ENCODE measurements at regions not wholly inside any gene's neighbourhood (a gene's known extent, or its start where the extent isn't known, plus 50 kb on each side); places are given as distances from the start of the nearest gene placed in this dataset.
A peak's percentile ranks its signal among the peaks of the same experiment; 100 is the strongest.
"Not testable (repeated sequence)": the region's sequence is repeated elsewhere in the genome, so short reads cannot be mapped to it uniquely, and the experiment has no call there.

DNA sequence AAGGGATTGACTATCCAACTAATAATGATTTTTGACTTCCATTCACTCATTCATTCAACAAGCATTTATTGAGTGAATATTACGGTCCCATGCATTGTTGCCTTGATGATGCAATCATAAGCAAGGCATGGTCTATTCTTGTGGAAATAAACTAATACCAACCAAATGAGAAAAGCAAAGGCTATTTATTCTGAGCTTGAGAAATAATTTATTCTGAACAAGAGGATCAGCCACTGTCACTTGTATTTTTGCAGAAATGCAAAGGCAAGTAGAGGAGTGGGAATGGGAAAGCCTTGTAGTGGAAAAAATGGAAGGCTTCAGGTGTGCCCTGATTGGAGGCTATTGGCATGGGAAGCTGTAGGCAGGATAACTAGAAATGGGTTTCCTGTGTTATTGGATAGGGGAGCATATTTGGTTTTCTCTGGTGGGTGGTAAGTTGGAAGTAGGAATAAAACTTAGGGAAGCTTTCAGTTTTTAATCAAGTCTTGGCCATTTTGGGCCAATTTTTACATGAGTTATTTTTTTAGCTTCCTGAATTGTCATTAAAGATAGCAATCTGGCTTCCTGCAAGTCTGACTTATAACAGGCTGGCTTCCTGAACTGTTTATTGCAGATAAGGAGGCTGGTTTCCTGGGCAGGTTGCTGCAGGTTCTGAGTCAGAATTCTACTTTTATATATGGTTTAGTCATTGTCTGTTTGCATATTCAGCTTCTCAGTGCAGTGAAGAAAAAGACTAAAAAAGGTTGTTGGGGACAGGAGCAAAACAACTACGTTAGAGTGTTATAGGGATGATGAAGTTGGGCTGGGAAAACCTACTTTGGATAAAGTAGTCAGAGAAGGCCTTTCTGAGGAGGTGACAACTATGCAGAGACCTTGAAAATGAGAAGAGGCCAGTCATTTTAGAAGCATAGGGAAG is 106.7 kb downstream of the APIP start:
- TF ChIP-seq, protein P1, sequence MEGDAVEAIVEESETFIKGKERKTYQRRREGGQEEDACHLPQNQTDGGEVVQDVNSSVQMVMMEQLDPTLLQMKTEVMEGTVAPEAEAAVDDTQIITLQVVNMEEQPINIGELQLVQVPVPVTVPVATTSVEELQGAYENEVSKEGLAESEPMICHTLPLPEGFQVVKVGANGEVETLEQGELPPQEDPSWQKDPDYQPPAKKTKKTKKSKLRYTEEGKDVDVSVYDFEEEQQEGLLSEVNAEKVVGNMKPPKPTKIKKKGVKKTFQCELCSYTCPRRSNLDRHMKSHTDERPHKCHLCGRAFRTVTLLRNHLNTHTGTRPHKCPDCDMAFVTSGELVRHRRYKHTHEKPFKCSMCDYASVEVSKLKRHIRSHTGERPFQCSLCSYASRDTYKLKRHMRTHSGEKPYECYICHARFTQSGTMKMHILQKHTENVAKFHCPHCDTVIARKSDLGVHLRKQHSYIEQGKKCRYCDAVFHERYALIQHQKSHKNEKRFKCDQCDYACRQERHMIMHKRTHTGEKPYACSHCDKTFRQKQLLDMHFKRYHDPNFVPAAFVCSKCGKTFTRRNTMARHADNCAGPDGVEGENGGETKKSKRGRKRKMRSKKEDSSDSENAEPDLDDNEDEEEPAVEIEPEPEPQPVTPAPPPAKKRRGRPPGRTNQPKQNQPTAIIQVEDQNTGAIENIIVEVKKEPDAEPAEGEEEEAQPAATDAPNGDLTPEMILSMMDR (IDR thresholded peaks at IDR 0.05; ENCODE audit: poor library complexity, severe bottlenecking) = no peak
- no peak for DNase-seq (ENCODE audit: low spot score)
- H3K4me1 ChIP-seq (ENCODE audit: insufficient read depth, poor library complexity, severe bottlenecking) = peaks cover 13% of the 10 kb centered on the region
- H3K27ac ChIP-seq (ENCODE audit: poor library complexity, severe bottlenecking) = peak overlapping the region; percentile 67
- no peak overlapping the region for H3K4me3 ChIP-seq (ENCODE audit: severe bottlenecking)
- no peaks in the 10 kb centered on the region for H3K27me3 ChIP-seq (ENCODE audit: insufficient read depth, poor library complexity, severe bottlenecking)
- H3K36me3 ChIP-seq (ENCODE audit: low read depth) = no peaks in the 10 kb centered on the region
- ATAC-seq (ENCODE audit: low read depth) = peak; percentile 97
- peaks cover 6% of the 10 kb centered on the region for H3K9me3 ChIP-seq (ENCODE audit: severe bottlenecking)

DNA sequence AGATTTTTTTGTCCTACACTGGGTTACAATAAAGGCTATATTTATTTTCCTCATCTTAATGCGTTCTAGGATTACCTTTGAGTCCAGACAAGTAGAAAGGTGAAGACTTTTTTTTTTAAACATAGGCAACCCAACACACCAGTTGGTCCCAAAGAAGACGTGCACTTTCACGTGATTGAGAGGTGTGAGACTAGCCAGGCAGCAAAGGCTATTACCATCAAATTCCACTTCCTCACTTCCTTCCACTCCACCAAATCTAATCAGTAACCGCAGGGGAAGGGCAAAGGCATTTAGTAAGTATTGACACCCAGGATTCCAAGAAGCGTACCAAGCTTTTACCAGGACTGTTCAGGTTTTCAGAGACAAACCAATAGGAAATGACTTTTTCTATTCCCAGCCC is 109.3 kb downstream of the APIP start:
- ATAC-seq (ENCODE audit: low read depth) = no peak
- Histone ChIP-seq H3K4me1 (ENCODE audit: insufficient read depth, poor library complexity, severe bottlenecking) (peaks cover 13% of the 10 kb centered on the region), H3K36me3 (ENCODE audit: low read depth) (no peaks in the 10 kb centered on the region), H3K27ac (ENCODE audit: poor library complexity, severe bottlenecking) (no peak overlapping the region), H3K4me3 (ENCODE audit: severe bottlenecking) (no peak overlapping the region), H3K27me3 (ENCODE audit: insufficient read depth, poor library complexity, severe bottlenecking) (no peaks in the 10 kb centered on the region), H3K9me3 (ENCODE audit: severe bottlenecking) (no peaks in the 10 kb centered on the region)
- no peak for DNase-seq (ENCODE audit: low spot score)
- TF ChIP-seq, protein P1 (IDR thresholded peaks at IDR 0.05; ENCODE audit: poor library complexity, severe bottlenecking) = no peak

DNA sequence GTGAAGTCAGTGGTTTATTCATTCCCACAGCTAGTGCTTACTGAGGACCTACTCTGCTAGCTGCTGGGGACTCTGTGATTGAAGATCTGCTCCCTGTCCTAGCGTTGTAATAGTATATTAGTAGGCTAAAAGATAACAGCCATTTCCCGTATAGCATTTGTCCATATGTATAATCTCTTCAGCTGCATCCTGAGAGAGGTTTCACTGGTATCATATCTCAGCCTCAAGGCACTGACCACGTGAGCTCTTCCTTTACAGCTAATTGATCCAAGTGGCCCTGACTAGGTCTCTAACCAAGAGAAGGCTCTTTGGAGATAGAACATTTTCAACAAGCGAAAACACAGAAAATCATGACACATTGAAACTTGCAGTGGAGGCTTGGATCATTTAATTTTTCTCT is 110.2 kb downstream of the APIP start:
- H3K4me3 ChIP-seq (ENCODE audit: severe bottlenecking) = no peak overlapping the region
- ATAC-seq (ENCODE audit: low read depth) (no peak), DNase-seq (ENCODE audit: low spot score) (no peak)
- no peak overlapping the region for H3K27ac ChIP-seq (ENCODE audit: poor library complexity, severe bottlenecking)
- H3K9me3 ChIP-seq (ENCODE audit: severe bottlenecking) = no peaks in the 10 kb centered on the region
- peaks cover 13% of the 10 kb centered on the region for H3K4me1 ChIP-seq (ENCODE audit: insufficient read depth, poor library complexity, severe bottlenecking)
- no peaks in the 10 kb centered on the region for H3K27me3 ChIP-seq (ENCODE audit: insufficient read depth, poor library complexity, severe bottlenecking)
- TF ChIP-seq, protein P1 (IDR thresholded peaks at IDR 0.05; ENCODE audit: poor library complexity, severe bottlenecking) = no peak
- H3K36me3 ChIP-seq (ENCODE audit: low read depth) = no peaks in the 10 kb centered on the region

DNA sequence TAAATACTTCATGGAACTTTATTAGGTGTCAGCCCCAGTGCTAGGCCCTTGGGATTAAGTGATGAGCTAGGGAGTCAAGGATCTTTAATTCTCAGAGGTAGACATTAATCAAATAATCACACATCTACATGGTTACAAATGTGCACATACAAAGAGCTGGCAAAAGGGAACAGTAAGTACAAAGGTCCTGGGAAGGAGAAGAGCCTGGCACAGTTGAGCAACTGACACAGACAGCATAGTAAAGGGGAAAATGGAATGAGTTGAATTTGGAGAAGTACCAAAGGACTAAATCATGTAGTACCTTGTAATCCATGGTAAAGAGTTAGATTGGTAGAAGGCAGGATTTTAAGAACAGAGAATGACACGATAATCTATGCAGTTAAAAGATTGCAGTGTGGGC is 116.3 kb downstream of the APIP start:
- Histone ChIP-seq H3K36me3 (ENCODE audit: low read depth) (no peaks in the 10 kb centered on the region), H3K9me3 (ENCODE audit: severe bottlenecking) (no peaks in the 10 kb centered on the region), H3K4me3 (ENCODE audit: severe bottlenecking) (no peak overlapping the region), H3K27me3 (ENCODE audit: insufficient read depth, poor library complexity, severe bottlenecking) (no peaks in the 10 kb centered on the region), H3K27ac (ENCODE audit: poor library complexity, severe bottlenecking) (no peak overlapping the region), H3K4me1 (ENCODE audit: insufficient read depth, poor library complexity, severe bottlenecking) (no peaks in the 10 kb centered on the region)
- TF ChIP-seq, protein P1 (IDR thresholded peaks at IDR 0.05; ENCODE audit: poor library complexity, severe bottlenecking) = no peak
- ATAC-seq (ENCODE audit: low read depth) (no peak), DNase-seq (ENCODE audit: low spot score) (no peak)

DNA sequence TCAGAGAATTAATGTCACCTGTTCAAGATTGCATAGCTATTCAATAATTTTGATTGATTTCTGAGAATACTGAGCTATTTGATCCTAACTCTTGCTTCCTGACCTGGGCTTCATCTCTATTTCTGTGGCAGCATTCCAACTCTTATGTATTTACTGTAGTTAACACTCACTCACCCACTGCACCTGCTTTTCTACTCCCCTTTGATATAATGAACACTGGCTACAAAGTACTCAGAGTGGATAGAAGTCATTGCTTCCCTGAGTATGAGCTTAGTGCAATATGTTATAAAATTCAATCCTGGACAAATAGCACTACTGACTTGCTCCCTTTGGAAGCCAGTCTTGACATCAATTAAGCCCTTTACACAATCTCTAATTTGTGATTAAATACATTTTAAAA is 117.2 kb downstream of the APIP start:
- H3K9me3 ChIP-seq (ENCODE audit: severe bottlenecking) = no peaks in the 10 kb centered on the region
- DNase-seq (ENCODE audit: low spot score) = no peak
- ATAC-seq (ENCODE audit: low read depth) = no peak
- TF ChIP-seq, protein P1 (IDR thresholded peaks at IDR 0.05; ENCODE audit: poor library complexity, severe bottlenecking) = no peak
- no peaks in the 10 kb centered on the region for H3K4me1 ChIP-seq (ENCODE audit: insufficient read depth, poor library complexity, severe bottlenecking)
- H3K27ac ChIP-seq (ENCODE audit: poor library complexity, severe bottlenecking) = no peak overlapping the region
- H3K36me3 ChIP-seq (ENCODE audit: low read depth) = no peaks in the 10 kb centered on the region
- H3K27me3 ChIP-seq (ENCODE audit: insufficient read depth, poor library complexity, severe bottlenecking) = no peaks in the 10 kb centered on the region
- H3K4me3 ChIP-seq (ENCODE audit: severe bottlenecking) = no peak overlapping the region

DNA sequence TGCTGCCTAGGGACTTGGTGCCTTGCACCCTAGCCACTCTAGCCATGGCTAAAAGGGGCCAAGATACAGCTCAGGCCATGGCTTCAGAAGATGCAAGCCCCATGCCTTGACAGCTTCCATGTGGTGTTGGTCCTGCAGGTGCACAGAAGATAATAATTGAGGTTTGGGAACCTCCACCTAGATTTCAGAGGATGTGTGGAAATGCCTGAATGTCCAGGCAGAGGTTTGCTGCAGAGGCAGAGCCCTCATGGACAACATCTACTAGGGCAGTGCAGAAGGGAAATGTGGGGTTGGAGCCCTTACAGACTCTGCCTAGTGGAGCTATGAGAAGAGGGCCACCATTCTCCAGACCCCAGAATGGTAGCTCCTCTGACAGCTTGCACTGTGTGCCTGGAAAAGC is 118.7 kb downstream of the APIP start:
- not testable (repeated sequence) for H3K4me1 ChIP-seq (ENCODE audit: insufficient read depth, poor library complexity, severe bottlenecking); ATAC-seq (ENCODE audit: low read depth); H3K36me3 ChIP-seq (ENCODE audit: low read depth); DNase-seq (ENCODE audit: low spot score); H3K4me3 ChIP-seq (ENCODE audit: severe bottlenecking); H3K27ac ChIP-seq (ENCODE audit: poor library complexity, severe bottlenecking); H3K27me3 ChIP-seq (ENCODE audit: insufficient read depth, poor library complexity, severe bottlenecking); H3K9me3 ChIP-seq (ENCODE audit: severe bottlenecking)
